GM12892 (cell line): ENCODE measurements at regions not wholly inside any gene's neighbourhood (a gene's known extent, or its start where the extent isn't known, plus 50 kb on each side); places are given as distances from the start of the nearest gene placed in this dataset.

Experiments
- POLR2A ChIP-seq: IDR thresholded peaks from 2 replicates; pipeline ENCODE4 v1.6.1; 2011; ENCODE audit warnings: low read depth, low read length, control low read depth
- POLR2AphosphoS5 ChIP-seq: IDR thresholded peaks from 2 replicates; pipeline ENCODE4 v1.6.1; 2011; ENCODE audit warnings: low read depth, low read length, control low read depth

DNA sequence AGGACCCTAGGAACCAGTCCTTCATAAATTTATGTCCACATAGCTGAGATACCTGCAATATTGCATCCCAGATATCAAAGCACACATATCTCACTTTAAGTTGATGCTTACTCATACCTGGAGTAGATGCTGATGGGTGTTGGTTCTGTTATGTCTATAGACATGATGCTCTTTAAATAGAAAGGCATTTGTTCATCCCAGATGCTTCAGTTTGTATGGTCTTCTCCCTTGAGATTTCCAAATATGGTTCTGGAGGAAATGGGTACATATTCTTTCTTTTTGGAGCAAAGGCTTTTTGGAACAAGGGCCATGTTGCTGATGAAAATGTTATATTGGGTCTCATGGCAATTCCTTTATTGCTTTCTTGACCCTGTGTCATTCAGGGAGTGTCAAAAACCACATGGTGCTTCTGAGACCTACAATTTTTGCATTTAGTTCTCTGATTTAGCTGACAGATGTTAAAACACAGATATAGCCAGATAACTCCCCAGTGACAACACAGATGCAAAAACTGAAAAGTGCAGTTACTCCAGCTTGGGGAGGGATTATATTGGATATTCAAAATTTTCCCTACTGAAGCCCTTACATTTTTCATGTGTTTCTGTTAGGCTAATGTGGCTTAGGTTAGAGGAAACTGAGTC lies 211.4 kb downstream of the KCNRG start:
- TF ChIP-seq POLR2A (no peak), POLR2AphosphoS5 (no peak)
